Osteoblast (primary cell): ENCODE measurements at regions not wholly inside any gene's neighbourhood (a gene's known extent, or its start where the extent isn't known, plus 50 kb on each side); places are given as distances from the start of the nearest gene placed in this dataset.

Experiments used
- DNase-seq: peaks from one replicate; pipeline ENCODE4 v3.0.0; 2011; ENCODE audit warnings: low spot score, mixed read lengths; ENCODE audit not compliant: insufficient read length; ENCODE audit errors: missing footprints
- H2AFZ ChIP-seq: 2 replicates; pipeline ENCODE4 v1.6.0; 2011; ENCODE audit warnings: mild to moderate bottlenecking, low read length
- H3K27ac ChIP-seq: 2 replicates; pipeline ENCODE4 v1.5.1; 2011; ENCODE audit warnings: mild to moderate bottlenecking, low read depth, low read length, moderate library complexity
- H3K27me3 ChIP-seq: 2 replicates; pipeline ENCODE4 v1.6.0; 2012; ENCODE audit warnings: mild to moderate bottlenecking, control low read depth, inconsistent platforms, low read length, moderate library complexity; ENCODE audit not compliant: insufficient read depth
- H3K36me3 ChIP-seq: 2 replicates; pipeline ENCODE4 v1.5.1; 2011; ENCODE audit warnings: mild to moderate bottlenecking, low read length, control low read depth, moderate library complexity; ENCODE audit not compliant: insufficient read depth
- H3K4me1 ChIP-seq: 2 replicates; pipeline ENCODE4 v1.5.1; 2011; ENCODE audit warnings: mild to moderate bottlenecking, low read length, control low read depth, moderate library complexity; ENCODE audit not compliant: insufficient read depth
- H3K4me2 ChIP-seq: 2 replicates; pipeline ENCODE4 v1.6.0; 2011; ENCODE audit warnings: mild to moderate bottlenecking, low read length; ENCODE audit not compliant: insufficient read depth
- H3K4me3 ChIP-seq: fragments of 200-600 bp; sonication (generic); 3 replicates; pipeline ENCODE4 v1.5.1; 2012; ENCODE audit warnings: mild to moderate bottlenecking, low read length, inconsistent platforms; ENCODE audit not compliant: insufficient read depth
- H3K79me2 ChIP-seq: 2 replicates; pipeline ENCODE4 v1.6.0; 2012; ENCODE audit warnings: mild to moderate bottlenecking, low read length, control low read depth, inconsistent platforms; ENCODE audit not compliant: insufficient read depth
- H3K9me3 ChIP-seq: 2 replicates; pipeline ENCODE4 v1.5.1; 2011; ENCODE audit warnings: low read depth, low read length, control low read depth
- H4K20me1 ChIP-seq: 2 replicates; pipeline ENCODE4 v1.6.0; 2012; ENCODE audit warnings: mild to moderate bottlenecking, low read length, control low read depth; ENCODE audit not compliant: insufficient read depth
- CTCF ChIP-seq: IDR thresholded peaks from 2 replicates; pipeline ENCODE4 v1.5.1; 2011; ENCODE audit warnings: mild to moderate bottlenecking, low read depth, low read length, moderate library complexity; ENCODE audit errors: extremely low read depth

GRCh38 chr15:92528736-92529135 is 126.8 kb downstream of the FAM174B start:
- no peak overlapping the region for H3K27ac ChIP-seq
- H3K27me3 ChIP-seq: no peaks in the 10 kb centered on the region
- no peak overlapping the region for H3K4me3 ChIP-seq
- no peaks in the 10 kb centered on the region for H3K36me3 ChIP-seq
- H3K79me2 ChIP-seq: no peaks in the 10 kb centered on the region
- DNase-seq: no peak
- H3K4me1 ChIP-seq: no peaks in the 10 kb centered on the region
- H2AFZ ChIP-seq: no peak overlapping the region
- no peaks in the 10 kb centered on the region for H4K20me1 ChIP-seq
- H3K4me2 ChIP-seq: no peak overlapping the region
- TF ChIP-seq CTCF: no peak
- no peaks in the 10 kb centered on the region for H3K9me3 ChIP-seq

- no peak overlapping the region for H3K27ac ChIP-seq
- H3K4me3 ChIP-seq: no peak overlapping the region
- H3K9me3 ChIP-seq: no peaks in the 10 kb centered on the region
- no peaks in the 10 kb centered on the region for H4K20me1 ChIP-seq
- no peaks in the 10 kb centered on the region for H3K27me3 ChIP-seq
- no peak for TF ChIP-seq CTCF
- H3K36me3 ChIP-seq: no peaks in the 10 kb centered on the region
- H3K79me2 ChIP-seq: no peaks in the 10 kb centered on the region
- no peaks in the 10 kb centered on the region for H3K4me1 ChIP-seq
- no peak for DNase-seq
- no peak overlapping the region for H2AFZ ChIP-seq
- no peak overlapping the region for H3K4me2 ChIP-seq
Observed at GRCh38 chr15:92527197-92527596, 128.4 kb downstream of the FAM174B start.

DNA sequence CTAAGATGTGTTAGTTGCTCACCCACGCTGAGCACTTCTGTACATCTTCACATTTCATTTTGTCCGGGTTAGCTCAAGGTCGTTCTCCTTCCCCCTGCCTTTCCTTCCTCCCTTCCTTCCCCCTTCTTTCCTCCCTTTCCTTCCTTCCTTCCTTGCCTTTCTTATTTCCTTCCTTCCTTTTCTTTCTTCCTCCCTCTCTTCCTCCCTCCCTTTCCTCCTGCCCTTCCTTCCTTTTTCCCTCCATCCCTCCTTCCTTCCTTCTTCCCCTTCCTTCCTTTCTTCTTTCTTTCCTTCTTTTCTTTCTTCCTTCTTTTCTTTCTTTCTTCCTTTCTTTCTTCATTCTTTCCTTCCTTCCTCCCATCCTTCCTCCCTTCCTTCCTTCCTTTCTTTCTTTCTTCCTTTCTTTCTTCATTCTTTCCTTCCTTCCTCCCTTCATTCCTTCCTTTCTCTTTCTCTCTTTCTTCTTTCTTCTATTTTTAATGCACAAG is 129.8 kb downstream of the FAM174B start:
- Histone ChIP-seq H4K20me1 (no peaks in the 10 kb centered on the region), H3K4me3 (no peak overlapping the region), H3K36me3 (no peaks in the 10 kb centered on the region), H3K4me2 (no peak overlapping the region), H3K27ac (no peak overlapping the region), H2AFZ (no peak overlapping the region), H3K27me3 (no peaks in the 10 kb centered on the region), H3K4me1 (no peaks in the 10 kb centered on the region), H3K9me3 (no peaks in the 10 kb centered on the region), H3K79me2 (no peaks in the 10 kb centered on the region)
- no peak for DNase-seq
- TF ChIP-seq CTCF: no peak

GRCh38 chr15:92524874-92525565 is 130.6 kb downstream of the FAM174B start:
- H3K4me2 ChIP-seq: no peak overlapping the region
- TF ChIP-seq CTCF: no peak
- no peak overlapping the region for H2AFZ ChIP-seq
- H3K36me3 ChIP-seq: no peaks in the 10 kb centered on the region
- no peaks in the 10 kb centered on the region for H3K9me3 ChIP-seq
- no peaks in the 10 kb centered on the region for H3K79me2 ChIP-seq
- H3K27ac ChIP-seq: no peak overlapping the region
- H3K4me3 ChIP-seq: no peak overlapping the region
- H4K20me1 ChIP-seq: no peaks in the 10 kb centered on the region
- no peaks in the 10 kb centered on the region for H3K4me1 ChIP-seq
- H3K27me3 ChIP-seq: no peaks in the 10 kb centered on the region
- no peak for DNase-seq
